IMR-90 (cell line): ENCODE measurements at regions not wholly inside any gene's neighbourhood (a gene's known extent, or its start where the extent isn't known, plus 50 kb on each side); places are given as distances from the start of the nearest gene placed in this dataset.

Source experiments
- ATAC-seq: fragments of 200-7000 bp; cut with Tn5 transposase; 2 replicates; pipeline ENCODE4 v1.9.1; 2020; ENCODE audit warnings: low read depth, mild to moderate bottlenecking, moderate library complexity
- BruUV-seq: library from RNA; stranded (reverse); fragments of 400-500 nt; replicated peaks from 2 replicates; lab custom pipeline; 2021; lab: Mats Ljungman, UMichigan
- CTCF ChIA-PET: fragments of 300-600 bp; formaldehyde crosslinking; extraction: SDS; loops from one replicate; lab custom pipeline; 2021; ENCODE audit warnings: antibody characterized with exemption; lab: Yijun Ruan, JAX
- POLR2A ChIA-PET: fragments of 300-600 bp; sonication (Branson Sonifier 250); formaldehyde crosslinking; loops from one replicate; lab custom pipeline; 2022; ENCODE audit warnings: antibody characterized with exemption; ENCODE audit not compliant: unreplicated experiment; lab: Charles Lee
- DNase-seq: peaks from one replicate; pipeline ENCODE4 v3.0.0; 2013
- H2AFZ ChIP-seq: replicated peaks from 2 replicates; pipeline ENCODE3; 2013; ENCODE audit warnings: low read length, mild to moderate bottlenecking; ENCODE audit not compliant: poor library complexity
- H2AK5ac ChIP-seq: 2 replicates; pipeline ENCODE4 v1.6.1; 2013; ENCODE audit warnings: low read depth, low read length, inconsistent platforms
- H2AK9ac ChIP-seq: replicated peaks from 2 replicates; pipeline ENCODE3; 2013; ENCODE audit warnings: mild to moderate bottlenecking, low read depth, low read length, moderate library complexity; ENCODE audit not compliant: poor library complexity
- H2BK120ac ChIP-seq: 2 replicates; pipeline ENCODE4 v1.6.1; 2013; ENCODE audit warnings: low read depth, low read length, inconsistent platforms
- H2BK15ac ChIP-seq: 3 replicates; pipeline ENCODE4 v1.6.1; 2013; ENCODE audit warnings: low read depth, low read length, inconsistent platforms
- H2BK20ac ChIP-seq: 2 replicates; pipeline ENCODE4 v1.6.1; 2013; ENCODE audit warnings: low read depth, mild to moderate bottlenecking, inconsistent platforms, low read length, moderate library complexity
- H2BK5ac ChIP-seq: 2 replicates; pipeline ENCODE4 v1.6.1; 2013; ENCODE audit warnings: mild to moderate bottlenecking, low read depth, low read length, inconsistent platforms; ENCODE audit not compliant: poor library complexity, severe bottlenecking
- H3K14ac ChIP-seq: replicated peaks from 2 replicates; pipeline ENCODE4 v1.6.1; 2013; ENCODE audit warnings: low read depth, low read length, inconsistent platforms
- H3K18ac ChIP-seq: 2 replicates; pipeline ENCODE4 v1.6.1; 2013; ENCODE audit warnings: low read depth, low read length, control low read depth
- H3K23ac ChIP-seq: 2 replicates; pipeline ENCODE4 v1.6.1; 2013; ENCODE audit warnings: low read depth, low read length, inconsistent platforms
- H3K27ac ChIP-seq: 2 replicates; pipeline ENCODE4 v1.5.1; 2013; ENCODE audit warnings: mild to moderate bottlenecking, control low read depth, low read length; ENCODE audit not compliant: insufficient read depth
- H3K27me3 ChIP-seq: 2 replicates; pipeline ENCODE4 v1.6.1; 2013; ENCODE audit warnings: low read length; ENCODE audit not compliant: control insufficient read depth, insufficient read depth
- H3K36me3 ChIP-seq: 2 replicates; pipeline ENCODE4 v1.6.1; 2013; ENCODE audit warnings: low read length, mixed read lengths; ENCODE audit not compliant: control insufficient read depth, insufficient read depth
- H3K4ac ChIP-seq: 2 replicates; pipeline ENCODE4 v1.6.1; 2013; ENCODE audit warnings: low read depth, low read length, inconsistent platforms
- H3K4me1 ChIP-seq: 2 replicates; pipeline ENCODE4 v1.6.1; 2013; ENCODE audit warnings: low read length, mixed read lengths; ENCODE audit not compliant: control insufficient read depth, insufficient read depth
- H3K4me2 ChIP-seq: 2 replicates; pipeline ENCODE4 v1.6.1; 2013; ENCODE audit warnings: low read depth, mild to moderate bottlenecking, control low read depth, low read length, moderate library complexity
- H3K4me3 ChIP-seq: 2 replicates; pipeline ENCODE4 v1.5.1; 2013; ENCODE audit warnings: low read depth, mild to moderate bottlenecking, control low read depth, low read length, moderate library complexity; ENCODE audit not compliant: insufficient read depth
- H3K56ac ChIP-seq: 2 replicates; pipeline ENCODE4 v1.6.1; 2013; ENCODE audit warnings: low read length, inconsistent platforms; ENCODE audit not compliant: insufficient read depth; ENCODE audit errors: extremely low read depth
- H3K79me1 ChIP-seq, 2 experiments: 2 replicates each; pipeline ENCODE4 v1.6.1; 2013; ENCODE audit warnings: low read length in 2 of 2, inconsistent platforms in 1 of 2, low read depth in 1 of 2
- H3K9ac ChIP-seq: 2 replicates; pipeline ENCODE4 v1.6.1; 2013; ENCODE audit warnings: low read depth, low read length, control low read depth
- H3K9me1 ChIP-seq: 2 replicates; pipeline ENCODE4 v1.6.1; 2013; ENCODE audit warnings: low read length, inconsistent platforms; ENCODE audit not compliant: insufficient read depth
- H3K9me3 ChIP-seq: 2 replicates; pipeline ENCODE4 v1.6.1; 2013; ENCODE audit warnings: low read length; ENCODE audit not compliant: control insufficient read depth, insufficient read depth
- H4K20me1 ChIP-seq: 2 replicates; pipeline ENCODE4 v1.6.1; 2013; ENCODE audit warnings: low read length, inconsistent platforms; ENCODE audit not compliant: insufficient read depth
- H4K5ac ChIP-seq: 2 replicates; pipeline ENCODE4 v1.6.1; 2013; ENCODE audit warnings: mild to moderate bottlenecking, low read depth, low read length, control low read depth
- H4K8ac ChIP-seq, 2 experiments: 2 replicates each; pipeline ENCODE4 v1.6.1; 2013; ENCODE audit warnings: low read depth in 2 of 2, low read length in 2 of 2, control low read depth in 1 of 2, inconsistent platforms in 1 of 2
- H4K91ac ChIP-seq: 2 replicates; pipeline ENCODE4 v1.6.1; 2013; ENCODE audit warnings: low read depth, low read length, inconsistent platforms; ENCODE audit not compliant: insufficient read depth
- BHLHE40 ChIP-seq: fragments of 150-350 bp; IDR thresholded peaks from 2 replicates; pipeline ENCODE4 v1.6.1; 2016; ENCODE audit warnings: mild to moderate bottlenecking, low read depth, low read length
- CEBPB ChIP-seq: IDR thresholded peaks from 2 replicates; pipeline ENCODE4 v1.6.1; 2012; ENCODE audit warnings: low read depth, low read length, improper control_type of control experiment
- CHD1 ChIP-seq: IDR thresholded peaks from 2 replicates; pipeline ENCODE4 v1.6.1; 2012; ENCODE audit warnings: low read depth, low read length, improper control_type of control experiment
- FOS ChIP-seq: fragments of 150-350 bp; IDR thresholded peaks from 2 replicates; pipeline ENCODE4 v1.6.1; 2016; ENCODE audit warnings: low read depth, low read length
- MAFK ChIP-seq: IDR thresholded peaks from 2 replicates; pipeline ENCODE4 v1.6.1; 2012; ENCODE audit warnings: low read depth, low read length, improper control_type of control experiment
- MAZ ChIP-seq: IDR thresholded peaks from 2 replicates; pipeline ENCODE4 v1.6.1; 2012; ENCODE audit warnings: low read depth, mild to moderate bottlenecking, low read length, improper control_type of control experiment, moderate library complexity, borderline replicate concordance
- MXI1 ChIP-seq: IDR thresholded peaks from 2 replicates; pipeline ENCODE4 v1.6.1; 2012; ENCODE audit warnings: low read depth, mild to moderate bottlenecking, low read length, moderate library complexity, borderline replicate concordance
- NFE2L2 ChIP-seq: fragments of 150-350 bp; IDR thresholded peaks from 2 replicates; pipeline ENCODE4 v1.6.1; 2016; ENCODE audit warnings: low read depth, mild to moderate bottlenecking, low read length
- POLR2A ChIP-seq: IDR thresholded peaks from 2 replicates; pipeline ENCODE4 v1.6.1; 2012; ENCODE audit warnings: mild to moderate bottlenecking, low read depth, low read length
- RAD21 ChIP-seq: IDR thresholded peaks from 2 replicates; pipeline ENCODE4 v1.6.1; 2012; ENCODE audit warnings: low read length, improper control_type of control experiment
- RCOR1 ChIP-seq: IDR thresholded peaks from 2 replicates; pipeline ENCODE4 v1.6.1; 2012; ENCODE audit warnings: mild to moderate bottlenecking, low read length, improper control_type of control experiment; ENCODE audit not compliant: insufficient replicate concordance
- RFX5 ChIP-seq: IDR thresholded peaks from 2 replicates; pipeline ENCODE4 v1.8.0; 2012; ENCODE audit warnings: low read depth, mild to moderate bottlenecking, low read length, moderate library complexity
- SMC3 ChIP-seq: fragments of 150-350 bp; IDR thresholded peaks from 2 replicates; pipeline ENCODE4 v1.6.1; 2016; ENCODE audit warnings: low read depth, mild to moderate bottlenecking, antibody characterized with exemption, low read length, moderate library complexity
- WGBS, 2 experiments: methylation state at CpG; one replicate each; pipeline versions ENCODE4 v1.1.5 to v1.1.7; 2013; ENCODE audit warnings: missing lambda C conversion rate in 2 of 2; ENCODE audit not compliant: insufficient read length in 1 of 2; ENCODE audit errors: extremely low coverage in 2 of 2; 5-methylcytosine and 5-hydroxymethylcytosine counted together
- dilution Hi-C: fragments of 300-500 bp; cut with HindIII; formaldehyde crosslinking; loops from one replicate; pipeline ENCODE4 v1.14.3; 2018; ENCODE audit warnings: low sequenced_read_pairs; ENCODE audit not compliant: unreplicated experiment
- in situ Hi-C: fragments of 300-500 bp; cut with MboI; formaldehyde crosslinking; loops from 3 replicates; pipeline ENCODE4 v1.14.3; 2019; ENCODE audit warnings: low sequenced_read_pairs, inconsistent platforms, mixed read lengths
- intact Hi-C: fragments of 100-400 bp; cut with micrococcal nuclease; formaldehyde crosslinking; loops from 2 replicates; pipeline ENCODE4 v1.10.0; 2022
- TF ChIP-seq, protein P1 (sequence below): fragments of 150-350 bp; IDR thresholded peaks from 2 replicates; pipeline ENCODE4 v1.6.1; 2016; ENCODE audit warnings: low read depth, mild to moderate bottlenecking, low read length, moderate library complexity, borderline replicate concordance
- TF ChIP-seq, protein P2 (sequence below): conservative IDR thresholded peaks from 2 replicates; pipeline ENCODE4 v1.5.1; 2012; ENCODE audit warnings: mild to moderate bottlenecking, low read depth, low read length, improper control_type of control experiment
- TF ChIP-seq, protein P3 (sequence below): fragments of 150-350 bp; IDR thresholded peaks from 2 replicates; pipeline ENCODE4 v1.6.1; 2017; ENCODE audit warnings: mild to moderate bottlenecking, antibody characterized with exemption, low read length, low read depth

DNA sequence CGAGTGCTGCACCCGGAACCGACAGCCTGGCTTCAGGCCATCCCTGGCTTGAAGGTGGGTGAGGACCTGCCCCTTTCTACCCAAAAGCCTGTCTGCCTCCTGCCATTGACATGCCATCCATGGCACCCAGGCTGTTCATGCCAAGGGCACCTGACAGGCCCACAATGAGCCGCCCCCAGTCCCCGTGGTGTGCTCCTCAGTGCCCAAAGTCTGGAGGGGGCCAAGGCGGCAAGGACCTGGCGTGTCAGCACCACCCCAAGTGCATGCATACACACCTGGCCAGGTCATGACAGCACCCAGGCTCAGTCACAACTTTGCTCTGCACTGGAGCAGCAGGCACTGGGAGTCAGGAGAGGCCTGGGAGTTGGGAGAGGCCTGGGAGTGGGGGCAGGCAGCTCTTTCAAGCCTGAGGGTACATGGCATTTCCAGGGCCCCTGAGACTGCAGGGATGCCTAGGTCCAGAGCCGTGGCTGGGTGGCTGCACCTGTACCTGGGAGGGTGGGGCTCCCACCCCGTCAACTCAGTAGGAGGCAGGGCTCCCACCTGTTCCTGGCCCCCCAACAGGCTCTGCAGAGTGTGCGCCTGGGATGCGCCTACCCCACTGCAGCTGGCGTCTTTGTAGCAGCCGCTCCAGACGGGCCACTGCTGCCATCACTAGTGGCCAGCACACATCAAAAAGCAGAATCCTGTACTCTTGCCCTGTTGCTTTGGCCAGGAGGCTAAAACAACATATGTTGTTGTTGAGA is 71.7 kb downstream of the ZNF467 start:
- Histone ChIP-seq H3K79me1 (no peaks in the 10 kb centered on the region), H3K27me3 (no peaks in the 10 kb centered on the region; the same call in 1 of the 2 replicates), H3K4me2 (no peak overlapping the region), H2BK5ac (no peak overlapping the region), H3K18ac (no peak overlapping the region), H4K5ac (no peak overlapping the region), H3K4me1 (no peaks in the 10 kb centered on the region), H2BK20ac (no peak overlapping the region), H4K91ac (no peak overlapping the region), H3K36me3 (no peaks in the 10 kb centered on the region), H2BK120ac (no peak overlapping the region), H3K9me3 (no peaks in the 10 kb centered on the region), H3K4me3 (no peak overlapping the region), H3K9ac (no peak overlapping the region), H3K56ac (no peak overlapping the region), H4K20me1 (no peaks in the 10 kb centered on the region), H2AFZ (no peak overlapping the region), H2AK5ac (no peak overlapping the region), H4K8ac (no peak overlapping the region), H3K14ac (no peak overlapping the region), H2BK15ac (no peak overlapping the region), H2AK9ac (no peak overlapping the region), H3K9me1 (no peaks in the 10 kb centered on the region), H3K4ac (no peak overlapping the region), H3K23ac (no peak overlapping the region), H3K27ac (no peak overlapping the region)
- 40% methylated on average over 1 of the region's 14 CpGs; no CpG with 5 or more reads in 1 of the 2 experiments for WGBS, 2 experiments
- DNase-seq: no peak
- BruUV-seq: no TSS peak
- TF ChIP-seq RFX5: no peak
- no peak for TF ChIP-seq BHLHE40
- no peak for TF ChIP-seq CHD1
- TF ChIP-seq SMC3: no peak
- TF ChIP-seq MAFK: no peak
- TF ChIP-seq, protein P1, sequence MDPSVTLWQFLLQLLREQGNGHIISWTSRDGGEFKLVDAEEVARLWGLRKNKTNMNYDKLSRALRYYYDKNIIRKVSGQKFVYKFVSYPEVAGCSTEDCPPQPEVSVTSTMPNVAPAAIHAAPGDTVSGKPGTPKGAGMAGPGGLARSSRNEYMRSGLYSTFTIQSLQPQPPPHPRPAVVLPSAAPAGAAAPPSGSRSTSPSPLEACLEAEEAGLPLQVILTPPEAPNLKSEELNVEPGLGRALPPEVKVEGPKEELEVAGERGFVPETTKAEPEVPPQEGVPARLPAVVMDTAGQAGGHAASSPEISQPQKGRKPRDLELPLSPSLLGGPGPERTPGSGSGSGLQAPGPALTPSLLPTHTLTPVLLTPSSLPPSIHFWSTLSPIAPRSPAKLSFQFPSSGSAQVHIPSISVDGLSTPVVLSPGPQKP: no peak
- TF ChIP-seq RAD21: no peak
- no peak for TF ChIP-seq NFE2L2
- TF ChIP-seq MXI1: no peak
- TF ChIP-seq MAZ: no peak
- TF ChIP-seq, protein P2, sequence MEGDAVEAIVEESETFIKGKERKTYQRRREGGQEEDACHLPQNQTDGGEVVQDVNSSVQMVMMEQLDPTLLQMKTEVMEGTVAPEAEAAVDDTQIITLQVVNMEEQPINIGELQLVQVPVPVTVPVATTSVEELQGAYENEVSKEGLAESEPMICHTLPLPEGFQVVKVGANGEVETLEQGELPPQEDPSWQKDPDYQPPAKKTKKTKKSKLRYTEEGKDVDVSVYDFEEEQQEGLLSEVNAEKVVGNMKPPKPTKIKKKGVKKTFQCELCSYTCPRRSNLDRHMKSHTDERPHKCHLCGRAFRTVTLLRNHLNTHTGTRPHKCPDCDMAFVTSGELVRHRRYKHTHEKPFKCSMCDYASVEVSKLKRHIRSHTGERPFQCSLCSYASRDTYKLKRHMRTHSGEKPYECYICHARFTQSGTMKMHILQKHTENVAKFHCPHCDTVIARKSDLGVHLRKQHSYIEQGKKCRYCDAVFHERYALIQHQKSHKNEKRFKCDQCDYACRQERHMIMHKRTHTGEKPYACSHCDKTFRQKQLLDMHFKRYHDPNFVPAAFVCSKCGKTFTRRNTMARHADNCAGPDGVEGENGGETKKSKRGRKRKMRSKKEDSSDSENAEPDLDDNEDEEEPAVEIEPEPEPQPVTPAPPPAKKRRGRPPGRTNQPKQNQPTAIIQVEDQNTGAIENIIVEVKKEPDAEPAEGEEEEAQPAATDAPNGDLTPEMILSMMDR: no peak
- TF ChIP-seq POLR2A: no peak
- TF ChIP-seq, protein P3, sequence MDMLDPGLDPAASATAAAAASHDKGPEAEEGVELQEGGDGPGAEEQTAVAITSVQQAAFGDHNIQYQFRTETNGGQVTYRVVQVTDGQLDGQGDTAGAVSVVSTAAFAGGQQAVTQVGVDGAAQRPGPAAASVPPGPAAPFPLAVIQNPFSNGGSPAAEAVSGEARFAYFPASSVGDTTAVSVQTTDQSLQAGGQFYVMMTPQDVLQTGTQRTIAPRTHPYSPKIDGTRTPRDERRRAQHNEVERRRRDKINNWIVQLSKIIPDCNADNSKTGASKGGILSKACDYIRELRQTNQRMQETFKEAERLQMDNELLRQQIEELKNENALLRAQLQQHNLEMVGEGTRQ: no peak
- no peak for TF ChIP-seq CEBPB
- TF ChIP-seq FOS: no peak
- TF ChIP-seq RCOR1: no peak
- dilution Hi-C loops: no loop called here
- in situ Hi-C loops: no loop called here
- ATAC-seq: no peak
- ChIA-PET POLR2A (no interaction called here), CTCF (no interaction called here)
- intact Hi-C loops: no loop called here
